ENCODE measurements at regions not wholly inside any gene's neighbourhood (a gene's known extent, or its start where the extent isn't known, plus 50 kb on each side); places are given as distances from the start of the nearest gene placed in this dataset.

DNA sequence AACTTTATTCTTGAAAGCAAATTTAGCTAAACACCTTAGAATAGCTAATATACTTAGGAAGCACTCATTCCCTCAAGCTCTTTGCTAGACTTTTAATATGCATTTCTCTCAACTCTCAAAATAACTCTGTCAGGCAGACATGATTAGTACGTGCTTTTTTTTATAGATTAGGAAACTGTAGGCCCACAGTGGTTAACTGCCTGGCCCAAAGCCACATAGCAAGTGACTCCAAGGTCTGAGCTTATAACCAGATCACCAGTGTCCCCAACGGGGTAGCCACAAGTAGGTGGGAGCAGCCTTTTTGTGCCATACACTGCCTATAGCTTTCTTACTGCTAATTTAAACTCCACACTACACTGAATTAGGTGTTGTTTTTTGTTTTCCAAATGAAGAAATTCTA is 576.8 kb downstream of the METTL4 start:
- no peaks in the 10 kb centered on the region for H3K27me3 Mint-ChIP-seq (ENCODE audit: low read depth)
- DNase-seq: no peak
- no peaks in the 10 kb centered on the region for H3K9me3 Mint-ChIP-seq (ENCODE audit: insufficient read depth)
- POLR2A ChIA-PET: no interaction called here
- no peak overlapping the region for H3K4me3 Mint-ChIP-seq
- no peak overlapping the region for H3K27ac Mint-ChIP-seq
- H3K4me1 Mint-ChIP-seq (ENCODE audit: low read depth): no peaks in the 10 kb centered on the region
- CTCF ChIA-PET: no interaction called here
- no peaks in the 10 kb centered on the region for H3K36me3 Mint-ChIP-seq (ENCODE audit: low read depth)
- ATAC-seq: no peak

DNA sequence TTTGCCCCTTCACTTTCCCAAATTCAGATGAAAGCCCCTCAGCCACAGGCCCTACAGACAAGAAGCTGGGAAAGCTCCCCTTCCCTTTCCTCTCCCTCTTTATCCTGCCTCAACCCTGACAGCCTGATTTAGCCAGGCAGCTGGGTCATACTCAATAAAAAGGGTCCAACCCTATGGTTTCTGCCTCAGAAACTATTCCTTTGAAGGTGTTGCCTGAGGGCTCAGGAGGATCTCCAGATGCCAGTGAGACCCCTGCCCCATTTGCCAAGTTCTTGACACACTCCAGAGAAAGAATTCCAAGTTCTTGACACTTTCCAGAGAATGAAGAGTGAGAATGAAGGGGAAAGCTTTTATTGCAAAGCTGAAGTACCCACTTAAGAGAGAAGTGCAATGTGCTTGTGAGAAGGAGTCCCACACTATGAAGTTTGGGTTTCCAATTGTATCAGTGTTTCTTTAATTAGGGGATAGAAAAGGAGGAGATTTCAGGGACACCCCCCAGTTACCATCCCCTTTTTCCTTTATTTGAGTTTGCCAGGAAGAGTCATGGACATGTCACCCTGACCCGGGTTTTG is 576.2 kb downstream of the METTL4 start:
- Mint-ChIP-seq H3K4me3 (no peak overlapping the region), H3K27ac (no peak overlapping the region), H3K9me3 (ENCODE audit: insufficient read depth) (no peaks in the 10 kb centered on the region), H3K4me1 (ENCODE audit: low read depth) (no peaks in the 10 kb centered on the region), H3K36me3 (ENCODE audit: low read depth) (no peaks in the 10 kb centered on the region), H3K27me3 (ENCODE audit: low read depth) (no peaks in the 10 kb centered on the region)
- DNase-seq: no peak
- CTCF ChIA-PET: no interaction called here
- ATAC-seq: no peak
- POLR2A ChIA-PET: no interaction called here

DNA sequence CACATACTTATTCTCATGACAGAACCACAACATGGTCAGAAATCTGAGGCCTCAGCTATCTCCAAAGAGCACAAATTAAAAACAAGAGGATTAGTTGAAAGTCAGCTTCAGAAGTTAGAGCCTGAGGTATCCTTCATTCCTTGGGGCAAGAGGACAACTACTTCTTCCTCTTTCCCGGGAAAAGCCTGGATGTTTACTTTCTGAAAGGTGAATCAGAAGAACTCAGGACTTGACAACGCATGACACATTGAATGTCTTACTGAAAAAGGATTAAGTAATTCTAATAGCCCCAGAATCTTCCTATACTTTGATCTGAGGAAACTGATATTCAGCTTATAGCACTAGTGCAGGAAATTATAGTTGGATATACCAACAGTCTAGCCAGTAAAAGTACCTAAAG is 573.2 kb downstream of the METTL4 start:
- ChIA-PET CTCF (no interaction called here), POLR2A (no interaction called here)
- Mint-ChIP-seq H3K36me3 (ENCODE audit: low read depth) (no peaks in the 10 kb centered on the region), H3K9me3 (ENCODE audit: insufficient read depth) (no peaks in the 10 kb centered on the region), H3K4me1 (ENCODE audit: low read depth) (no peaks in the 10 kb centered on the region), H3K27me3 (ENCODE audit: low read depth) (no peaks in the 10 kb centered on the region), H3K27ac (no peak overlapping the region), H3K4me3 (no peak overlapping the region)
- no peak for ATAC-seq
- no peak for DNase-seq

DNA sequence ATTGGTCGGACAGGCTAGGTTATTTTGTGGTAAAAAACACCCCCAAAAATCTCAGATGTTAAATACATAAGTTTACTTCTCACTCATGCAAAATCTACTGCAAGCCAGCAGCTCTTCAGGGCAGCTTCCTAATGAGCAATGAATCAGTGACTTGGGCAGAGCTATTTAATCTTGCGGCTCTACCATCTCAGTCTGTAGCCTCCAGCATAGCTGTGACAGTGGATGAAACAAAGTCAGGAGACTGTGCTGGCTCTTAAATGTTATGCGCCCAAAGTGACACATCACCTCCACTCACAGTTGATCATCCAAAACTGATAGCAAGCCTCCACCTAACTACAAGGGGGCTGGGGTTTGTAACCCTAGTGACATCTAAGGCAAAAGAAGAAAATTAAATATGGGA is 571.9 kb downstream of the METTL4 start:
- no peaks in the 10 kb centered on the region for H3K9me3 Mint-ChIP-seq (ENCODE audit: insufficient read depth)
- ATAC-seq: no peak
- CTCF ChIA-PET: no interaction called here
- POLR2A ChIA-PET: no interaction called here
- H3K4me1 Mint-ChIP-seq (ENCODE audit: low read depth): no peaks in the 10 kb centered on the region
- H3K36me3 Mint-ChIP-seq (ENCODE audit: low read depth): no peaks in the 10 kb centered on the region
- H3K27me3 Mint-ChIP-seq (ENCODE audit: low read depth): no peaks in the 10 kb centered on the region
- no peak overlapping the region for H3K27ac Mint-ChIP-seq
- DNase-seq: no peak
- H3K4me3 Mint-ChIP-seq: no peak overlapping the region

DNA sequence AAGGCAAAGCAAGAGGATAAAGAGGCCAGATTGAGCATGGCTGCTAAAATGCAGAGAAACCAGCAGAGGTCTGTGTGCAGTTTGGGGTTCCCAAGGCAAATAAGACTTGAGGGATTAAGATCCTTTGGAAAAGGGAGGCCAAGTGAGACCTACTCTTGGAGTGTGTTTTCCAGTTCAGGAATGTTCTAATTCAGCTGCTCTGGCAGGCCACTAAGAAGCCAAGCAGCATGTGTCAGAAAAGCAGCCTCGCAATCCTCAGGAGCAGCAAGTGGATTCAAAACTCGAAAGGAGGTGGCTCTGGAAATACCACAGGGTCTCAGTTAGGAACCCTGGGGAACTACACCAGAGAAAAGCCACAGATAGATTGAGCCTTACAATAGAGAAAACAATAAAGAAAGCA is 569.2 kb downstream of the METTL4 start:
- no peak for DNase-seq
- no peak for ATAC-seq
- H3K4me3 Mint-ChIP-seq: no peak overlapping the region
- ChIA-PET POLR2A (no interaction called here), CTCF (no interaction called here)
- H3K9me3 Mint-ChIP-seq (ENCODE audit: insufficient read depth): no peaks in the 10 kb centered on the region
- H3K27me3 Mint-ChIP-seq (ENCODE audit: low read depth): no peaks in the 10 kb centered on the region
- no peak overlapping the region for H3K27ac Mint-ChIP-seq
- H3K36me3 Mint-ChIP-seq (ENCODE audit: low read depth): no peaks in the 10 kb centered on the region
- no peaks in the 10 kb centered on the region for H3K4me1 Mint-ChIP-seq (ENCODE audit: low read depth)

DNA sequence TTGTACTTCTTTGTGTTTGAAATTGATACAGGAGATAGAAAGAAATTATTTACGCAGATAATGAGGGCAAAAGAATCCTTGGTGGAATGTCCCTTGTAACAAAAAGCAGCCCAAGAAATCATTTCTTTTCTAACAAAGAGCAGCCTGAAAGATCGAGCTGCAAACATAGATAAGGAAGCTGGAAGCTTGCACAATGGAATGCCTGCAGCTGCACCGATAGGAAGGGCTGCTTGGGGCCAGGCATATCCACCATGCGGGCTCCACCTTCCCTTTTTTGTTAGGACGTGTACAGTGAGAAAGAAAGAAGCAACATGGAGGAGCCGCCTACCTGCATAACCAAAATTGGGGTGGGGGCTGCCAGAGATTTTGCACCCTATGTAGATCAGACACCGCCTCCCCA is 568.7 kb downstream of the METTL4 start:
- no peak overlapping the region for H3K4me3 Mint-ChIP-seq
- H3K36me3 Mint-ChIP-seq (ENCODE audit: low read depth): no peaks in the 10 kb centered on the region
- ATAC-seq: no peak
- CTCF ChIA-PET: no interaction called here
- POLR2A ChIA-PET: no interaction called here
- H3K9me3 Mint-ChIP-seq (ENCODE audit: insufficient read depth): no peaks in the 10 kb centered on the region
- no peak overlapping the region for H3K27ac Mint-ChIP-seq
- no peak for DNase-seq
- H3K27me3 Mint-ChIP-seq (ENCODE audit: low read depth): no peaks in the 10 kb centered on the region
- H3K4me1 Mint-ChIP-seq (ENCODE audit: low read depth): no peaks in the 10 kb centered on the region

DNA sequence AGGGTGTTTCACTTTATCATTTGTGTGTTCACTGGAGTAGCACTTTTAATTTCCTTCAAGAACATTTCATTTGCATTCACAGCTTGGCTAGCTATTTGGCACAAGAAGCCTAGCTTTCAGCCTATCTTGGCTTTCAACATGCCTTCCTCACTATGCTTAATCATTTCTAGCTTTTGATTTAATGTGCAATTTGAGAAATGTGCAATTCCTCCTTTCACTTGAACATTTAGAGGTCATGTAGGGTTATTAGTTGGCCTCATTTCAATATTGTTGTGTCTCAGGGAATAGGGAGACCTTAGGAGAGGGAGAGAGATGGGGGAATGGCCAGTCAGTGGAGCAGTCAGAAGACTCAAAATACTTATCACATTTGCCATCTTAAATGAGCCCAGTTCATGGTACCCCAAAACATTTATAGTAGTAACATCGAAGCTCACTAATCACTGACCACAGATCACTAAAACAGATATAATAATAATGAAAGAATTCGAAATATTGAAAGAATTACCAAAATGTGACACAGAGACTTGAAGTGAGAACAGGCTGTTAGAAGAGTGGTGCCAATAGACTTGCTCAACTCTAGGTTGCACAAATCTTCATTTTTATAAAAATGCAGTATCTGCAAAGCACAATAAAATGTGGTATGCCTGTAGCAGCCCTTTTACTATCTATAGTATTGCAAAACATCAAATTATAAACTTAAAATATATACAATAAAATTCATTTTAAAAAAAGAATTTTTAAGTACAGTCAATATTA is 561.2 kb downstream of the METTL4 start:
- Mint-ChIP-seq H3K9me3 (ENCODE audit: insufficient read depth) (no peaks in the 10 kb centered on the region), H3K27ac (no peak overlapping the region), H3K36me3 (ENCODE audit: low read depth) (no peaks in the 10 kb centered on the region), H3K4me1 (ENCODE audit: low read depth) (no peaks in the 10 kb centered on the region), H3K4me3 (no peak overlapping the region), H3K27me3 (ENCODE audit: low read depth) (no peaks in the 10 kb centered on the region)
- ATAC-seq (no peak), DNase-seq (no peak)
- CTCF ChIA-PET: no interaction called here
- POLR2A ChIA-PET: no interaction called here

DNA sequence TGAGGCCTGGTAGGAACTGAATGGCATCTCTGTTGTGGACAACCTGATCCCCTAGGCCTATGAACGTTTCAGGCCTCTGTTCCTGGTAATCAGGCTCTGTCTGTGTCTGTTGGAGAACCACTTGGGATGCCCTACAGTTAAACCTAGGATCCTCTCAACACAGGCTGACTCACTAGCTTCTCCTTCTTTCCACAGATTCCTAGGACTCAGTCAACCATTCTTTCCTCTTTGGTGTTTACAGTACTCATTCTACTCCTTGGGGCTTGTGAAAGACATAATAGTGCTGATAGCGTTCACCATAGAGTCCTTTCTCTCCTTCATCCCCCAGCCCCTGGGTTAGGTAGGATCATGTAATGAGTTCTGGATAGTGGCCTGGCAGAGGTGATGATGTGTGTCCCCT is 544.3 kb downstream of the METTL4 start:
- no peaks in the 10 kb centered on the region for H3K27me3 Mint-ChIP-seq (ENCODE audit: low read depth)
- DNase-seq (no peak), ATAC-seq (no peak)
- no peaks in the 10 kb centered on the region for H3K9me3 Mint-ChIP-seq (ENCODE audit: insufficient read depth)
- ChIA-PET POLR2A (no interaction called here), CTCF (no interaction called here)
- no peaks in the 10 kb centered on the region for H3K36me3 Mint-ChIP-seq (ENCODE audit: low read depth)
- H3K27ac Mint-ChIP-seq: no peak overlapping the region
- no peaks in the 10 kb centered on the region for H3K4me1 Mint-ChIP-seq (ENCODE audit: low read depth)
- H3K4me3 Mint-ChIP-seq: no peak overlapping the region

DNA sequence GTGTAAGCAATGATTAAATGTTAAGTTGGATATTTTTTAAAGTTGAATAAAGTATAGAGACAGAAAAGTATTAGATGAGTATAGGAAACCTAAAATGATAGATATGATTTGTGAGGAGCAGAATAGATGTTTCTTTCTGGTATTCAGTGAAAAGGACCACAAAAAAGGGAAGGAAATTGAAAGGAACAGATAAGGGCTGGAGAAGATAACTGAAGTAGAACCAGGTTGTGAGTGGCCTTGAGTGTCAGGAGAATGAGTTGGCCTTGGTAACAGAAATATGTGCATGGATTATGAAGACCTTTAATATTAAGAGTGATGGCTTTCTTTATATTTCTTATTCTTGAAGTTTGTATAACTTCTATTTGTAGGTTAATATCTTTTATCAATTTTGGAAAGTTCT is 543.5 kb downstream of the METTL4 start:
- no peak for ATAC-seq
- no peaks in the 10 kb centered on the region for H3K9me3 Mint-ChIP-seq (ENCODE audit: insufficient read depth)
- H3K4me1 Mint-ChIP-seq (ENCODE audit: low read depth): no peaks in the 10 kb centered on the region
- H3K4me3 Mint-ChIP-seq: no peak overlapping the region
- ChIA-PET CTCF (no interaction called here), POLR2A (no interaction called here)
- H3K27me3 Mint-ChIP-seq (ENCODE audit: low read depth): no peaks in the 10 kb centered on the region
- DNase-seq: no peak
- H3K36me3 Mint-ChIP-seq (ENCODE audit: low read depth): no peaks in the 10 kb centered on the region
- no peak overlapping the region for H3K27ac Mint-ChIP-seq

DNA sequence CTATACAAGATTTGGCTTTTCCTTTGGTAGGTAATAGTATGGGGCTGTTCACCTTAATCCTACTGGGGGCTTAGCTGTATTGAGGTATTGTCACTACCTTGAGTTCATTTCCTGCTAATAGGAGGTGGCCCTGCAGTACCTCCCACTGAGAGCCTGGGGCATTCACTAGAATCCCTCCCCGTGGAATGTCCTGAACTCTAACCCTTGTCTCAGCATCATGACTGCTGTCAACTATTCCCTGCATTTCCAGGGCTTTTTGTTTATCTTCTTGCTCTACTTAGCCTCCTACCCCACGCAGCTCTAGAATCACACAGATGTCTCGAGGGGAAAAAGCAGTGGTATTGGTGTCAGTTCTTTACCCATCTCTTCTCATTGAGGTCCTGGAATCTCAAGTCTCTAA is 542.3 kb downstream of the METTL4 start:
- Mint-ChIP-seq H3K27ac (no peak overlapping the region), H3K4me1 (ENCODE audit: low read depth) (no peaks in the 10 kb centered on the region), H3K27me3 (ENCODE audit: low read depth) (no peaks in the 10 kb centered on the region), H3K9me3 (ENCODE audit: insufficient read depth) (no peaks in the 10 kb centered on the region), H3K4me3 (no peak overlapping the region), H3K36me3 (ENCODE audit: low read depth) (no peaks in the 10 kb centered on the region)
- ATAC-seq (no peak), DNase-seq (no peak)
- CTCF ChIA-PET: no interaction called here
- POLR2A ChIA-PET: no interaction called here

DNA sequence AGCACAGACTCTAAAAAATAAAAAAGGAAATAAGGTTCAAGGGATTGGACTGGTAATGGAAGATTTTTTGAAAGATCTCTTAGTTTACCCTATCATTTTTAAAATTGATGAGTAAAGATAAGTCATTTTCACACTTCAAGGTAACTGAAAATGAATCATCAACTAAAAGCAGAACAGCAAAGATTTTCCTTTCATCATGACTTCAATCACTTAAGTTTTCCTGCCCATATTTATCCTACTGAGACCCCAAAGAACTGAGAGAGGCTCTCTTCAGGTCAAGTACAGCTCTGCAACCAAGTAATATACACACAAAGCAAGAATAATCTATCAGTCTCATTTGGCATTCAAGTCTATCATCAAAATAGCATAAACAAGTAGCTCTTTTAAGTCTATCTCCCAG is 540.7 kb downstream of the METTL4 start:
- Mint-ChIP-seq H3K27ac (no peak overlapping the region), H3K4me1 (ENCODE audit: low read depth) (no peaks in the 10 kb centered on the region), H3K4me3 (no peak overlapping the region), H3K27me3 (ENCODE audit: low read depth) (no peaks in the 10 kb centered on the region), H3K9me3 (ENCODE audit: insufficient read depth) (no peaks in the 10 kb centered on the region), H3K36me3 (ENCODE audit: low read depth) (no peaks in the 10 kb centered on the region)
- CTCF ChIA-PET: no interaction called here
- no peak for DNase-seq
- ATAC-seq: no peak
- POLR2A ChIA-PET: no interaction called here

DNA sequence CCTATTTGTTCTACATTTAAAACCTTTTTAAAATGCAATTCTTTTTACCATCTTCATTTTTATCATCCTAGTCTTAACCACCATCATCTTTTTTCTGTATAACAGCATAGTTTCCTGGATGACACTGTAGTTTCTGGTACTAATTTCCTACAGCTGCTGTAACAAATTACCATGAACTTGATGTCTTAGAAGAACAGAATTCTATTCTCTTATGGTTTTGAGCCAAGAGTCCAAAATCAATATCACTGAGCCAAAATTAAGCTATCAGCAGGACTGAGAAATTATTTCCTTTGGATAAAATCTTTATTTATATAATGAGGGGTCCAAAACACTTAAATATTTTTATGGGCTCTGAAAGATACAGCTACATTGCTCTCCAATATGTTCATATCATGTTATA is 539.3 kb downstream of the METTL4 start:
- Mint-ChIP-seq H3K9me3 (ENCODE audit: insufficient read depth) (no peaks in the 10 kb centered on the region), H3K36me3 (ENCODE audit: low read depth) (no peaks in the 10 kb centered on the region), H3K27ac (no peak overlapping the region), H3K27me3 (ENCODE audit: low read depth) (no peaks in the 10 kb centered on the region), H3K4me3 (no peak overlapping the region), H3K4me1 (ENCODE audit: low read depth) (no peaks in the 10 kb centered on the region)
- CTCF ChIA-PET: no interaction called here
- ATAC-seq: no peak
- POLR2A ChIA-PET: no interaction called here
- DNase-seq: no peak

DNA sequence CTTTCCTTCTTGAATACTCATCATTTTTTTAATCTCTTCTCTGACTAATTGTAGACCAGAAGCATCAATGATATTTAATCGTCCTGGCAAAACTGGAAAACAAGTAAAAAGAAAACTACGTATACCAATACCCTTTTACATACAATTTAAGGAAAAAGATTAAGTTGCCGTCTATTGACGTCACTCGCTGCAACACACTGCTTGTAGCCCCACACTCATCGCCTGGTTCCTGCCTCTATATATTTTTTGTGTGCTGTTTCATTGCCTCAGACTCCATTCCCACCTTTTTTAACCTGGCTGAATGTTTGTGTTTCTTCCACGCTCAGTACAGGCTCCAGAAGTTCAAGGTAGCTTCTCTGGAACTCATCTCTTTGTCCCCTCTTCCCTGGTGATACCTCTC is 536.2 kb downstream of the METTL4 start:
- no peaks in the 10 kb centered on the region for H3K36me3 Mint-ChIP-seq (ENCODE audit: low read depth)
- no peaks in the 10 kb centered on the region for H3K27me3 Mint-ChIP-seq (ENCODE audit: low read depth)
- H3K27ac Mint-ChIP-seq: no peak overlapping the region
- H3K9me3 Mint-ChIP-seq (ENCODE audit: insufficient read depth): no peaks in the 10 kb centered on the region
- H3K4me3 Mint-ChIP-seq: no peak overlapping the region
- H3K4me1 Mint-ChIP-seq (ENCODE audit: low read depth): no peaks in the 10 kb centered on the region
- POLR2A ChIA-PET: no interaction called here
- ATAC-seq (no peak), DNase-seq (no peak)
- CTCF ChIA-PET: no interaction called here

All from activated CD8-positive, alpha-beta T cell treated with anti-CD3 and anti-CD28 coated beads, Interleukin-2, amount 10 ng/mL, durations not matched to agents 7 days and 5 days (primary cell).